ENCODE measurements at regions not wholly inside any gene's neighbourhood (a gene's known extent, or its start where the extent isn't known, plus 50 kb on each side); places are given as distances from the start of the nearest gene placed in this dataset.

DNA sequence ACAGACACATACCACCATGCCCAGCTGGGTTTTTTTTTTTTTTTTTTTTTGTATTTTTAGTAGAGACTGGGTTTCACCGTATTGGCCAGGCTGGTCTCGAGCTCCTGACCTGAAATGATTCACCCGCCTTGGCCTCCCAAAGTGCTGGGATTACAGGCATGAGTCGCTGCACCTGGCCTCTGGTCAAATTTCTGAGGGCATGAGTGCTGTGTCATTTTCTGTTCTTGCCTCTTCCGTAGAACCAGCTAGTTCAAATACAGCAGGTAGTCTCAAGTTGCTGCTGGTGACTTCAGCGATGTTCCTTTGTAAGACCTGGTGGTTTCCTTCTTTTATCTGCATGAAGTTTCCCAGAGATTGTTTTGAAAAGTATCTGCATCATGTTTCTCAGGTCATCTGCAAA, 134.8 kb upstream of the SHH start:
- TF ChIP-seq NONO (IDR thresholded peaks at IDR 0.05) (no peak), NONO (CRISPR knock-in tag; conservative IDR thresholded peaks at IDR 0.05) (no peak), BHLHE40 (IDR thresholded peaks at IDR 0.05; ENCODE audit: low read length) (no peak)
- TF ChIP-seq, protein P1, sequence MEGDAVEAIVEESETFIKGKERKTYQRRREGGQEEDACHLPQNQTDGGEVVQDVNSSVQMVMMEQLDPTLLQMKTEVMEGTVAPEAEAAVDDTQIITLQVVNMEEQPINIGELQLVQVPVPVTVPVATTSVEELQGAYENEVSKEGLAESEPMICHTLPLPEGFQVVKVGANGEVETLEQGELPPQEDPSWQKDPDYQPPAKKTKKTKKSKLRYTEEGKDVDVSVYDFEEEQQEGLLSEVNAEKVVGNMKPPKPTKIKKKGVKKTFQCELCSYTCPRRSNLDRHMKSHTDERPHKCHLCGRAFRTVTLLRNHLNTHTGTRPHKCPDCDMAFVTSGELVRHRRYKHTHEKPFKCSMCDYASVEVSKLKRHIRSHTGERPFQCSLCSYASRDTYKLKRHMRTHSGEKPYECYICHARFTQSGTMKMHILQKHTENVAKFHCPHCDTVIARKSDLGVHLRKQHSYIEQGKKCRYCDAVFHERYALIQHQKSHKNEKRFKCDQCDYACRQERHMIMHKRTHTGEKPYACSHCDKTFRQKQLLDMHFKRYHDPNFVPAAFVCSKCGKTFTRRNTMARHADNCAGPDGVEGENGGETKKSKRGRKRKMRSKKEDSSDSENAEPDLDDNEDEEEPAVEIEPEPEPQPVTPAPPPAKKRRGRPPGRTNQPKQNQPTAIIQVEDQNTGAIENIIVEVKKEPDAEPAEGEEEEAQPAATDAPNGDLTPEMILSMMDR (CRISPR knock-in tag; IDR thresholded peaks at IDR 0.05): no peak

Measured in HepG2 (cell line).